Uterus (tissue), 3 donors: ENCODE measurements at regions not wholly inside any gene's neighbourhood (a gene's known extent, or its start where the extent isn't known, plus 50 kb on each side); places are given as distances from the start of the nearest gene placed in this dataset.

Experiments used
- DNase-seq, 2 donors: peaks; one replicate each; pipeline ENCODE4 v3.0.0-alpha.2; 2019 to 2020
- H3K27ac ChIP-seq, 2 donors: fragments of 200-600 bp; sonication (generic); 1 replicate in 1 of 2; 2 replicates in 1 of 2; pipeline ENCODE4 v1.5.1; 2016 to 2018
- H3K27me3 ChIP-seq, 2 donors: fragments of 200-600 bp; sonication (generic); one replicate each; pipeline ENCODE4 v1.5.1; 2018 to 2019; ENCODE audit warnings: control low read depth in 1 of 2
- H3K36me3 ChIP-seq, 2 donors: fragments of 200-600 bp; sonication (generic); one replicate each; pipeline ENCODE4 v1.5.1; 2019; ENCODE audit warnings: control low read depth in 1 of 2
- H3K4me1 ChIP-seq, 2 donors: fragments of 200-600 bp; sonication (generic); one replicate each; pipeline ENCODE4 v1.5.1; 2018 to 2019; ENCODE audit warnings: control low read depth in 1 of 2
- H3K4me3 ChIP-seq, 2 donors: fragments of 200-600 bp; sonication (generic); 1 replicate in 1 of 2; 2 replicates in 1 of 2; pipeline ENCODE4 v1.5.1; 2018 to 2019; ENCODE audit warnings: mild to moderate bottlenecking in 1 of 2
- H3K9me3 ChIP-seq, 2 donors: fragments of 200-600 bp; sonication (generic); one replicate each; pipeline ENCODE4 v1.5.1; 2019; ENCODE audit warnings: control low read depth in 1 of 2
- CTCF ChIP-seq, 4 experiments: fragments of 200-600 bp in 2 of 4; fragments of 450-650 bp in 2 of 4; sonication (generic) in 2 of 4; IDR thresholded peaks; one replicate each; pipeline ENCODE4 v1.5.1; 2016 to 2019; ENCODE audit warnings: antibody characterized with exemption in 4 of 4, mild to moderate bottlenecking in 2 of 4, moderate library complexity in 1 of 4
- POLR2A ChIP-seq, 2 donors: fragments of 450-650 bp; IDR thresholded peaks; one replicate each; pipeline ENCODE4 v1.6.1; 2016; ENCODE audit warnings: antibody characterized with exemption in 2 of 2, mild to moderate bottlenecking in 1 of 2, moderate library complexity in 1 of 2
- intact Hi-C: fragments of 100-400 bp; cut with DNase I; formaldehyde crosslinking; loops from one replicate; pipeline ENCODE4 v1.15.1; 2023; ENCODE audit warnings: low total_unique reads
- donor health status: DM: yes; HTN: yes; CAD: no.

GRCh38 chr4:36549252-36549651 lies 267.8 kb downstream of the DTHD1 start:
- no peak for DNase-seq
- TF ChIP-seq POLR2A (IDR thresholded peaks at IDR 0.05) (no peak), CTCF (IDR thresholded peaks at IDR 0.05) (no peak)
- Histone ChIP-seq H3K4me3 (no peak overlapping the region), H3K9me3 (no peaks in the 10 kb centered on the region), H3K4me1 (no peaks in the 10 kb centered on the region), H3K27me3 (no peaks in the 10 kb centered on the region), H3K36me3 (no peaks in the 10 kb centered on the region), H3K27ac (no peak overlapping the region)
- intact Hi-C loops: no loop called here

GRCh38 chr4:36549992-36550391 lies 268.6 kb downstream of the DTHD1 start:
- no peak overlapping the region for H3K27ac ChIP-seq
- no peaks in the 10 kb centered on the region for H3K36me3 ChIP-seq
- TF ChIP-seq POLR2A (IDR thresholded peaks at IDR 0.05) (no peak), CTCF (IDR thresholded peaks at IDR 0.05) (no peak)
- no peak overlapping the region for H3K4me3 ChIP-seq
- no peaks in the 10 kb centered on the region for H3K4me1 ChIP-seq
- DNase-seq: no peak
- H3K27me3 ChIP-seq: no peaks in the 10 kb centered on the region
- H3K9me3 ChIP-seq: no peaks in the 10 kb centered on the region
- intact Hi-C loops: no loop called here

- intact Hi-C loops: no loop called here
- TF ChIP-seq POLR2A (IDR thresholded peaks at IDR 0.05) (no peak), CTCF (IDR thresholded peaks at IDR 0.05) (no peak)
- no peak overlapping the region for H3K4me3 ChIP-seq
- no peaks in the 10 kb centered on the region for H3K9me3 ChIP-seq
- H3K36me3 ChIP-seq: no peaks in the 10 kb centered on the region
- H3K27ac ChIP-seq: no peak overlapping the region
- H3K27me3 ChIP-seq: no peaks in the 10 kb centered on the region
- no peak for DNase-seq
- H3K4me1 ChIP-seq: no peaks in the 10 kb centered on the region
These were observed 270.3 kb downstream of the DTHD1 start for GRCh38 chr4:36551697-36552214.

- H3K27ac ChIP-seq: no peak overlapping the region
- no peak for TF ChIP-seq POLR2A (IDR thresholded peaks at IDR 0.05)
- no peak for TF ChIP-seq CTCF (IDR thresholded peaks at IDR 0.05)
- no peaks in the 10 kb centered on the region for H3K27me3 ChIP-seq
- H3K9me3 ChIP-seq: no peaks in the 10 kb centered on the region
- intact Hi-C loops: no loop called here
- H3K4me1 ChIP-seq: no peaks in the 10 kb centered on the region
- no peak overlapping the region for H3K4me3 ChIP-seq
- no peaks in the 10 kb centered on the region for H3K36me3 ChIP-seq
- DNase-seq: no peak
These were observed 271.6 kb downstream of the DTHD1 start for GRCh38 chr4:36553029-36553428.

GRCh38 chr4:36553453-36553852 lies 272.0 kb downstream of the DTHD1 start:
- TF ChIP-seq CTCF (IDR thresholded peaks at IDR 0.05) (no peak), POLR2A (IDR thresholded peaks at IDR 0.05) (no peak)
- no peak for DNase-seq
- H3K4me1 ChIP-seq: no peaks in the 10 kb centered on the region

More at GRCh38 chr4:36553453-36553852, 272.0 kb downstream of the DTHD1 start:
- no peaks in the 10 kb centered on the region for H3K27me3 ChIP-seq
- no peak overlapping the region for H3K4me3 ChIP-seq
- intact Hi-C loops: no loop called here
- H3K36me3 ChIP-seq: no peaks in the 10 kb centered on the region
- no peaks in the 10 kb centered on the region for H3K9me3 ChIP-seq
- no peak overlapping the region for H3K27ac ChIP-seq
